ENCODE measurements at regions not wholly inside any gene's neighbourhood (a gene's known extent, or its start where the extent isn't known, plus 50 kb on each side); places are given as distances from the start of the nearest gene placed in this dataset.

DNA sequence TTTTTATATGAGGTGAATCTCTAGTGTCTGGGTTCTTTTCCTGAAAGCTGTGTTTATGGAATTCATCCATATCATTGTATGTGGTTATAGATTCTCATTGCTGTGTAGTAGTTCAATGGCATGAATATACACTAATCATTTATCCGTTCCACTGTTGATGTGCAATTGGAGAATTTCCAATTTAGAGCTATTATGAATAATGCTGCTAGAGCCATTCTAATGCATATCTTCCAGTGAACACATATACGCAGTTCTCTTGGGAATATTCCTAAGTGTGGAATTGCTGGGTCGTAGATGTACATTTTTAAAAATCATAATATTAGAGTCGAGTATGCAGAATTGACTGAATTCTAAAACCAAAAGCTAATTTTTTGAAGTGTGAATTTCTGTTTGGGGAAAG is 327.5 kb upstream of the JAG1 start:
- no peak for ATAC-seq (replicated peaks)
- DNase-seq: no peak
- no peak overlapping the region for H3K4me3 Mint-ChIP-seq
- peaks cover 0 to 2% of the 10 kb centered on the region in 2 donors for H3K4me1 Mint-ChIP-seq (ENCODE audit: low read depth in 2 of 2)
- no peak overlapping the region for H3K27ac Mint-ChIP-seq
- H3K9me3 Mint-ChIP-seq: peaks cover 4 to 5% of the 10 kb centered on the region in 2 donors
- H3K27me3 Mint-ChIP-seq: no peaks in the 10 kb centered on the region
- H3K36me3 Mint-ChIP-seq (ENCODE audit: insufficient read depth): no peaks in the 10 kb centered on the region

DNA sequence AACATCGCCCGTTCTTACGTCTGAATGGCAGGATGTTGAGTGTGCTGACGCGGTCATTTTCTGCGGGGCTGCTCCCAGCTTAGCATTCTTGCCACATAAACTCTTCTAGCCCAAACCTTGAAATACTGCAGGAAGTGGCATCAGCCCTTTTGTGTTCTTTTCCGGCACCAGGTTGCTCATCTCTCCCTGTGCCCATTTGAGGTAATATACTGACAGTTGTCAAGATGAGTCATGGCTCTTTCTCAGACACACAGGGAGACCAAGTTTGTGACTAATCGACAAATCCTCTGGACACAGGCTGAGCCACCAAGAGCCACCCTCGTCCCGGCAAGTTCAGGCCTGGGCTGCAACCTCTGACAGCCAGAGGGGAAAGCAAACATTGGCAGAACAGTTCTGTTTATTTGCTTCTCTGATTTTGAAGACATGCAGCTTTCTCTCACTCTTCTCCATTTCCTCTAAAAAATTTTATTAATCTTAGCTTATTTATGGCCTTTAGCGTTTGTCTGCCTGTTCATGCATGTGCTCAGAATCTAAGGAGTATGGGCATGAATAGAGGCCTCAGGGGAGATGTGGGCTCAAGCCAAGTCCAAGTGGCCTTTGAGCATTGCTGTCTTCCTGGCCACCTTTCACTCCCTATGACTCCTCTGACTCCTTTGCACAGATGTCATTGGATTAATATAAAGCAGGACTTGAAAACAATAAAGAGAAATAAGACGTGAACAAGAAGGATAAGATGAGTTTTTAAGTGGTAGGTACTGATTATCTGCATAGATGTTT is 328.2 kb upstream of the JAG1 start:
- peaks cover 0 to 2% of the 10 kb centered on the region in 2 donors for H3K4me1 Mint-ChIP-seq (ENCODE audit: low read depth in 2 of 2)
- H3K4me3 Mint-ChIP-seq: no peak overlapping the region
- no peaks in the 10 kb centered on the region for H3K36me3 Mint-ChIP-seq (ENCODE audit: insufficient read depth)
- no peaks in the 10 kb centered on the region for H3K27me3 Mint-ChIP-seq
- peaks cover 7 to 11% of the 10 kb centered on the region in 2 donors for H3K9me3 Mint-ChIP-seq
- no peak overlapping the region for H3K27ac Mint-ChIP-seq
- ATAC-seq (replicated peaks): no peak
- DNase-seq: no peak

DNA sequence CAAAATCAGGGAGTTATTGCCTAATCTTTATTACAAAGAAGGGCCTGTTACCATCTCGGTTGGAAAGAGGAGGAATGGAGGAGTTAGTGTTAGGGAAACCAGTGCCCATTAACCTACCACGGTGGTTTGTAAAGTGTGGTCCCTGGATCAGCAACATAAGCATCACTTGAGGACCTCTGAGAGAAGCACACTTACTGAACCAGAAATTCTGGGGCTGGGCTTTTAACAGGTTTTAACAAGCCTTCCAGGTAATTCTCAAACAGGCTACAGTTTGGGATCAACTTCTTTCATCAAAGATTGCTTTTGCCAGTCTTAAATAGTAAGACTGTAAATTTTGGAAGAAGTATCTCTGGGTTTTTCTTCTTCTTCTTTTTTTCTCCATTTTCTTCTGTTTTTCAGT is 329.5 kb upstream of the JAG1 start:
- no peak for ATAC-seq (replicated peaks)
- Mint-ChIP-seq H3K4me3 (no peak overlapping the region), H3K27ac (no peak overlapping the region), H3K9me3 (peaks cover 5 to 12% of the 10 kb centered on the region in 2 donors), H3K27me3 (no peaks in the 10 kb centered on the region), H3K4me1 (ENCODE audit: low read depth in 2 of 2) (peaks cover 0 to 2% of the 10 kb centered on the region in 2 donors), H3K36me3 (ENCODE audit: insufficient read depth) (no peaks in the 10 kb centered on the region)
- DNase-seq: no peak

DNA sequence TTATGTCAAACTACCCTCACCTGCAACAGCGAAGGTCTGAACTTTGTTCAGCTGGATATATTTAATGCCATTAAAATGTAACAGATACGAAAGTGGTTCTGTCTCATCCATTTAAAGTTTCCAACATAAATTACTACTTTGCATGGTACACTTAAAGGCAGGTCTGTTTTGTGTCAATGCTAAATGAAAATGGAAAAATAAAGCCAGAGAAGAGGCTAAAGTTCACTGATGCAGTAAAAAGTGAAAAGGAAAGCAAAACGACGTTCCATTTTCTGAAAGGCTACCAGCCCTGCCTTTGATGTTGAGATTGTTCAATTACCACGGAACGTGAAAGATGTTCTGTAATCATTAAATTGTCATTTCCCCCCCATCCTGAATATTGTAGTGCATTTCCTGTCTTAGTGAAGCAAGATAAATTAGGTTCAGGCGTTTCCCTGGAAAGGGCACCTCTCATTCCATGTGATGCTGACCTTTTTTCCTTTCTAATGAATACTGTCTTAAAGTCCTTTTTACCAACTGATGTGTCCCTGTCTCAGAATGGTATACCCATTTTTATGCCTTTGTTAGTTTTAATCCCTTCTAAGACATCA is 334.7 kb upstream of the JAG1 start:
- ATAC-seq (replicated peaks) (no peak), DNase-seq (no peak)
- no peaks in the 10 kb centered on the region for H3K36me3 Mint-ChIP-seq (ENCODE audit: insufficient read depth)
- no peaks in the 10 kb centered on the region for H3K4me1 Mint-ChIP-seq (ENCODE audit: low read depth in 2 of 2)
- H3K27ac Mint-ChIP-seq: no peak overlapping the region
- H3K27me3 Mint-ChIP-seq: no peaks in the 10 kb centered on the region
- H3K4me3 Mint-ChIP-seq: no peak overlapping the region
- peaks cover 6 to 12% of the 10 kb centered on the region in 2 donors for H3K9me3 Mint-ChIP-seq

- Mint-ChIP-seq H3K4me1 (ENCODE audit: low read depth in 2 of 2) (no peaks in the 10 kb centered on the region), H3K27ac (no peak overlapping the region), H3K9me3 (peaks cover 3 to 5% of the 10 kb centered on the region in 2 donors), H3K36me3 (ENCODE audit: insufficient read depth) (no peaks in the 10 kb centered on the region), H3K4me3 (no peak overlapping the region), H3K27me3 (no peaks in the 10 kb centered on the region)
- DNase-seq (no peak), ATAC-seq (replicated peaks) (no peak)
Observed at GRCh38 chr20:11011653-11012052, 337.9 kb upstream of the JAG1 start.

DNA sequence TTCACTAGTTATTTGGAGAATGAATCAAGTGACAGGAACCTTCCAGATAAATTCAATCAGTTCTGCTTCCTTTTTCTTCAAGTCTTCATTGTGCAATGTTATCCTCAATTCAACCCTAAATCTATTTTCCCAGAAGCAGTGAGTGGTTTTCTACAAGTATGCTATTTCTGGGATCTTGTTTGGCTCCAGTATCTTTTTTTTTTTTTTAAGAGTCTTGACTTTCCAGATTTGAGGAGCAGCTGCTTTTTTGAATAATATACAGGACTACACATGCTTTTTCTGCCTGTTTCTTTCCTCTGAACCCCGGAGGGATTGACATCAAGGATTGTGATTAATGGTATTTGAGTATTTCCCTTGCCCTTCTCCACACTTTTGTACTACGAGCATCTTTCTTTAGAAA is 339.2 kb upstream of the JAG1 start:
- H3K9me3 Mint-ChIP-seq: peaks cover 0 to 5% of the 10 kb centered on the region in 2 donors
- DNase-seq: no peak
- H3K27me3 Mint-ChIP-seq: no peaks in the 10 kb centered on the region
- no peak for ATAC-seq (replicated peaks)
- H3K4me1 Mint-ChIP-seq (ENCODE audit: low read depth in 2 of 2): no peaks in the 10 kb centered on the region
- no peak overlapping the region for H3K27ac Mint-ChIP-seq
- no peak overlapping the region for H3K4me3 Mint-ChIP-seq
- H3K36me3 Mint-ChIP-seq (ENCODE audit: insufficient read depth): no peaks in the 10 kb centered on the region

- Mint-ChIP-seq H3K27ac (no peak overlapping the region), H3K4me1 (ENCODE audit: low read depth in 2 of 2) (no peaks in the 10 kb centered on the region), H3K9me3 (peaks cover 3 to 5% of the 10 kb centered on the region in 2 donors), H3K36me3 (ENCODE audit: insufficient read depth) (no peaks in the 10 kb centered on the region), H3K4me3 (no peak overlapping the region), H3K27me3 (no peaks in the 10 kb centered on the region)
- ATAC-seq (replicated peaks) (no peak), DNase-seq (no peak)
Observed at GRCh38 chr20:11013801-11014200, 340.0 kb upstream of the JAG1 start.

GRCh38 chr20:11015440-11015839 is 341.6 kb upstream of the JAG1 start:
- no peak for ATAC-seq (replicated peaks)
- no peak overlapping the region for H3K27ac Mint-ChIP-seq
- H3K27me3 Mint-ChIP-seq: no peaks in the 10 kb centered on the region
- DNase-seq: no peak
- H3K36me3 Mint-ChIP-seq (ENCODE audit: insufficient read depth): no peaks in the 10 kb centered on the region
- H3K4me3 Mint-ChIP-seq: no peak overlapping the region
- H3K9me3 Mint-ChIP-seq: peaks cover 5 to 7% of the 10 kb centered on the region in 2 donors
- no peaks in the 10 kb centered on the region for H3K4me1 Mint-ChIP-seq (ENCODE audit: low read depth in 2 of 2)

GRCh38 chr20:11017446-11017845 is 343.6 kb upstream of the JAG1 start:
- Mint-ChIP-seq H3K4me1 (ENCODE audit: low read depth in 2 of 2) (no peaks in the 10 kb centered on the region), H3K4me3 (no peak overlapping the region), H3K27ac (no peak overlapping the region), H3K9me3 (peaks cover 1 to 7% of the 10 kb centered on the region in 2 donors), H3K36me3 (ENCODE audit: insufficient read depth) (no peaks in the 10 kb centered on the region), H3K27me3 (no peaks in the 10 kb centered on the region)
- ATAC-seq (replicated peaks) (no peak), DNase-seq (no peak)

DNA sequence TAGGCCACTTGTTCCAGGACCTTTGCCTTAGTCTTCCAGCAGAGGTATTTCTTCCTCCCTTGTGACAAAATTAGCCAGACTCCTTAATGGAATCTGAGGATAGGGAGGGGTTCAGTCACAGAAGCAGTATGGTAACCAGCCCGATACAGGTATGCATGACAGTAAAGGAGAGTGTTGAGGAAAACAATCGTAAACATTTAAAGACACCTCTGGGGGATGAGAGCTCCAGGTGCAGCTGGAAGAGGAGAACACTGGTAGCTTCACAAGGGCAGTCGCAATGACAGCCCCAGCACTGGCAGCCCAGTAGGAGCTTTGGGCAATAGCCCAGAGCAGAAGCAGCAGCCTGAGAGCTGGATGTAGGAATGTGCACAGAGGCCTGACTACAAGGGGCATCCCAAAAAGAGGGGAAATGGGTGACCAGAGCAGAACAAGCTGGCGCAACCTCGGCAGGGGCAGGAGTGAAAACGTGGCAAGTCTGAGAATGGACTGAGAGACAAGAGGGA is 344.9 kb upstream of the JAG1 start:
- DNase-seq (no peak), ATAC-seq (replicated peaks) (no peak)
- Mint-ChIP-seq H3K27ac (no peak overlapping the region), H3K27me3 (no peaks in the 10 kb centered on the region), H3K4me3 (no peak overlapping the region), H3K4me1 (ENCODE audit: low read depth in 2 of 2) (no peaks in the 10 kb centered on the region), H3K9me3 (peaks cover 3 to 7% of the 10 kb centered on the region in 2 donors), H3K36me3 (ENCODE audit: insufficient read depth) (no peaks in the 10 kb centered on the region)

- no peaks in the 10 kb centered on the region for H3K27me3 Mint-ChIP-seq
- H3K9me3 Mint-ChIP-seq: peaks cover 3 to 7% of the 10 kb centered on the region in 2 donors
- no peaks in the 10 kb centered on the region for H3K4me1 Mint-ChIP-seq (ENCODE audit: low read depth in 2 of 2)
- no peak overlapping the region for H3K4me3 Mint-ChIP-seq
- no peak overlapping the region for H3K27ac Mint-ChIP-seq
- ATAC-seq (replicated peaks) (no peak), DNase-seq (no peak)
- no peaks in the 10 kb centered on the region for H3K36me3 Mint-ChIP-seq (ENCODE audit: insufficient read depth)
Observed at GRCh38 chr20:11020712-11021111, 346.9 kb upstream of the JAG1 start.

DNA sequence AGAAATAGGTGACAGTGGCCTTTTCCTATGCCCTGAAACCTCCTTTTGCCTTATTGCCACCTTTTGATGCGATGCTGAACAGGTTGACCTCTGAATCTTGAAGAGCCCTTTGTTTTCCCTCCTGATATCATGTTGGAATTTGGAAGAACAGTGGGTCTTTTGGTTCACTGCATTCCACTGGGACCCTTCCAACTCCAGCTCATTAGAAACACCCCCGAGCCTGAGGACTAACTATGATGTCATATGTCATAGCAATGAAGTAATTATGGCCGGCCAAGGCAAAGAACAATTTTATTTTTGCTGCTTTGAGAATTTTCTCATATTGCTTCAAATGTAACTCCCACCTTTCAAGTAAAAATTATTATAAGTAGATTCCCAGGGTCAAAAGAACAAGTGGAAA is 353.4 kb upstream of the JAG1 start:
- ATAC-seq (replicated peaks) (no peak), DNase-seq (no peak)
- H3K27ac Mint-ChIP-seq: no peak overlapping the region
- H3K9me3 Mint-ChIP-seq: peaks cover 10 to 13% of the 10 kb centered on the region in 2 donors
- H3K36me3 Mint-ChIP-seq (ENCODE audit: insufficient read depth): no peaks in the 10 kb centered on the region
- H3K4me3 Mint-ChIP-seq: no peak overlapping the region
- H3K27me3 Mint-ChIP-seq: no peaks in the 10 kb centered on the region
- no peaks in the 10 kb centered on the region for H3K4me1 Mint-ChIP-seq (ENCODE audit: low read depth in 2 of 2)

- Mint-ChIP-seq H3K4me3 (no peak overlapping the region), H3K4me1 (ENCODE audit: low read depth in 2 of 2) (no peaks in the 10 kb centered on the region), H3K27ac (no peak overlapping the region), H3K27me3 (no peaks in the 10 kb centered on the region), H3K9me3 (peaks cover 18 to 20% of the 10 kb centered on the region in 2 donors), H3K36me3 (ENCODE audit: insufficient read depth) (no peaks in the 10 kb centered on the region)
- ATAC-seq (replicated peaks) (no peak), DNase-seq (no peak)
Observed at GRCh38 chr20:11030351-11030750, 356.6 kb upstream of the JAG1 start.

DNA sequence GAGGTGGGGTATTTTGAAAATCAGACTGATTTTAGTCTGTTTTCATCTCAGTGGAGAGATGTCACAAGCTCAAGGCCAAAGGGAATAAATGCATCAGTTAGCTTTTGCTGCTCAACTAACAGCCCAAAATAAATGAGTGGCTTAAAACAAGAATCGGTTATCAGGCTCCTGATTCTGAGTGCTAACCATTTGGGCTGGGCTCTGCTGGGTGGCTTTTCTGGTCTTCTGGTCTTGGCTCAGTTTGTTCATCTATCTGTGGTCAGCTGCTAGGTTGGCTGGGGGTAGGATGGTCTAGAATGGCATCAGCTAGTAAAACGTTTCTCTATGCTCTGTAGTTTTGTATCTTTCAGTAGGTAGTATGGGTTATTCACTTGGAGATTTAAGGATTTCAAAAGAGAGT is 357.5 kb upstream of the JAG1 start:
- ATAC-seq (replicated peaks) (no peak), DNase-seq (no peak)
- Mint-ChIP-seq H3K36me3 (ENCODE audit: insufficient read depth) (no peaks in the 10 kb centered on the region), H3K4me1 (ENCODE audit: low read depth in 2 of 2) (no peaks in the 10 kb centered on the region), H3K4me3 (no peak overlapping the region), H3K27ac (no peak overlapping the region), H3K9me3 (peaks cover 18 to 20% of the 10 kb centered on the region in 2 donors), H3K27me3 (no peaks in the 10 kb centered on the region)

Measured in effector memory CD8-positive, alpha-beta T cell (primary cell).